DMS79 treated with DMSO at 0.1 percent for 48 hours (cell line): ENCODE measurements at regions not wholly inside any gene's neighbourhood (a gene's known extent, or its start where the extent isn't known, plus 50 kb on each side); places are given as distances from the start of the nearest gene placed in this dataset.
A peak's percentile ranks its signal among the peaks of the same experiment; 100 is the strongest.
"Not testable (repeated sequence)": the region's sequence is repeated elsewhere in the genome, so short reads cannot be mapped to it uniquely, and the experiment has no call there.

Source experiments
- DNase-seq: peaks from one replicate; lab custom pipeline; 2025; lab: John Stamatoyannopoulos, UW

- DNase-seq: not testable (repeated sequence)
Observed at GRCh38 chr21:16224756-16225155, 495.0 kb downstream of the USP25 start.

GRCh38 chr21:16239659-16240265 lies 510.0 kb downstream of the USP25 start:
- DNase-seq: no peak

GRCh38 chr21:16241016-16241415 lies 511.2 kb downstream of the USP25 start:
- DNase-seq: no peak

GRCh38 chr21:16241479-16241963 lies 511.7 kb downstream of the USP25 start:
- DNase-seq: no peak

- peak; percentile 3 for DNase-seq
Observed at GRCh38 chr21:16243396-16243795, 513.6 kb downstream of the USP25 start.

GRCh38 chr21:16248705-16249104 lies 518.9 kb downstream of the USP25 start:
- no peak for DNase-seq

- no peak for DNase-seq
Observed at GRCh38 chr21:16250273-16250672, 520.5 kb downstream of the USP25 start.

GRCh38 chr21:16258844-16259611 lies 529.2 kb downstream of the USP25 start:
- DNase-seq: no peak

GRCh38 chr21:16262091-16262490 lies 532.3 kb downstream of the USP25 start:
- no peak for DNase-seq

- no peak for DNase-seq
Observed at GRCh38 chr21:16264319-16264718, 534.5 kb downstream of the USP25 start.

GRCh38 chr21:16269476-16269875 lies 539.7 kb downstream of the USP25 start:
- DNase-seq: no peak

- no peak for DNase-seq
Observed at GRCh38 chr21:16279731-16280581, 550.2 kb downstream of the USP25 start.

GRCh38 chr21:16280686-16281091 lies 550.9 kb downstream of the USP25 start:
- DNase-seq: no peak

GRCh38 chr21:16283516-16283915 lies 553.7 kb downstream of the USP25 start:
- DNase-seq: no peak

- DNase-seq: peak; percentile 69
Observed at GRCh38 chr21:16285605-16286126, 555.9 kb downstream of the USP25 start.

GRCh38 chr21:16287046-16287445 lies 557.3 kb downstream of the USP25 start:
- no peak for DNase-seq

- no peak for DNase-seq
Observed at GRCh38 chr21:16291296-16291695, 561.5 kb downstream of the USP25 start.

GRCh38 chr21:16294128-16294527 lies 564.3 kb downstream of the USP25 start:
- DNase-seq: no peak

- no peak for DNase-seq
Observed at GRCh38 chr21:16302851-16303282, 573.1 kb downstream of the USP25 start.

- no peak for DNase-seq
Observed at GRCh38 chr21:16304174-16305095, 574.7 kb downstream of the USP25 start.

- no peak for DNase-seq
Observed at GRCh38 chr21:16305686-16306085, 575.9 kb downstream of the USP25 start.
